Neural crest cell (in vitro differentiated cells): ENCODE measurements at regions not wholly inside any gene's neighbourhood (a gene's known extent, or its start where the extent isn't known, plus 50 kb on each side); places are given as distances from the start of the nearest gene placed in this dataset.

ENCODE experiments used
- DNase-seq: peaks from one replicate; pipeline ENCODE4 v3.0.0; 2021; ENCODE audit warnings: low read depth, mixed read lengths, low spot score
- H3K27ac Mint-ChIP-seq: one replicate; pipeline ENCODE4 v1.8.0; 2021; ENCODE audit warnings: mild to moderate bottlenecking, mixed read lengths; ENCODE audit not compliant: unreplicated experiment
- H3K27me3 Mint-ChIP-seq: 2 replicates; pipeline ENCODE4 v1.8.0; 2021; ENCODE audit warnings: low read depth, mild to moderate bottlenecking, mixed read lengths
- H3K36me3 Mint-ChIP-seq: 2 replicates; pipeline ENCODE4 v1.8.0; 2021; ENCODE audit warnings: low read depth, mild to moderate bottlenecking, mixed read lengths
- H3K4me1 Mint-ChIP-seq: 2 replicates; pipeline ENCODE4 v1.8.0; 2021; ENCODE audit warnings: mixed read lengths
- H3K4me3 Mint-ChIP-seq: one replicate; pipeline ENCODE4 v1.8.0; 2021; ENCODE audit warnings: mild to moderate bottlenecking, mixed read lengths
- H3K9me3 Mint-ChIP-seq: 2 replicates; pipeline ENCODE4 v1.8.0; 2021; ENCODE audit warnings: mixed read lengths
- CTCF ChIP-seq: fragments of 200-600 bp; sonication (generic); conservative IDR thresholded peaks from 2 replicates; pipeline ENCODE4 v1.5.0; 2021; ENCODE audit warnings: antibody characterized with exemption, mild to moderate bottlenecking

DNA sequence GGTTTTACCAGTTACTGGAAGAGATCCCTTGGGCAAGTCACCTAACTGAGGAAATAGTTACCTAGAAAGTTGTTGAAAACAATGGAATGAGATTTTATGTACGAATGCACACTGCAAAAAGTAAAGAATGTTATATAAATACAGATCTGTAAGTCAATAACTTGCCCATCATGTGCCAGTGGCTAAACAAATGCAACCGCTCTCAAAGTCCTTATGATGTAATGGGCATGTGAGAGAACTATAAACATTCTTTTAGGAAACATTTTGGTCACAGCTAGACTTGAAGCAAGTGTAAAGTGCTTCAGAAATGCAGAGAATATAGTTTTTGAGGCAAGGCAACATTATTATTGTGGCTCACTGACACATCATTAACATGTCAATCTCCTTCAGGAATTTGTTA, 1044.5 kb downstream of the TUSC7 start:
- H3K27ac Mint-ChIP-seq, result no peak overlapping the region
- H3K36me3 Mint-ChIP-seq, result no peaks in the 10 kb centered on the region
- DNase-seq, result no peak
- H3K4me1 Mint-ChIP-seq, result peaks cover 13% of the 10 kb centered on the region
- H3K4me3 Mint-ChIP-seq, result no peak overlapping the region
- no peak for TF ChIP-seq CTCF
- no peaks in the 10 kb centered on the region for H3K27me3 Mint-ChIP-seq
- H3K9me3 Mint-ChIP-seq, result peaks cover 5% of the 10 kb centered on the region

GRCh38 chr3:117754841-117755240, 1045.3 kb downstream of the TUSC7 start:
- Mint-ChIP-seq H3K4me3 (no peak overlapping the region), H3K4me1 (peaks cover 13% of the 10 kb centered on the region), H3K27ac (no peak overlapping the region), H3K36me3 (no peaks in the 10 kb centered on the region), H3K27me3 (no peaks in the 10 kb centered on the region), H3K9me3 (peaks cover 5% of the 10 kb centered on the region)
- TF ChIP-seq CTCF, result no peak
- no peak for DNase-seq

- no peak overlapping the region for H3K27ac Mint-ChIP-seq
- no peaks in the 10 kb centered on the region for H3K36me3 Mint-ChIP-seq
- peaks cover 15% of the 10 kb centered on the region for H3K4me1 Mint-ChIP-seq
- H3K4me3 Mint-ChIP-seq, result no peak overlapping the region
- H3K9me3 Mint-ChIP-seq, result peaks cover 5% of the 10 kb centered on the region
- H3K27me3 Mint-ChIP-seq, result no peaks in the 10 kb centered on the region
- DNase-seq, result no peak
- TF ChIP-seq CTCF, result no peak
Observed at GRCh38 chr3:117756563-117756962, 1047.0 kb downstream of the TUSC7 start.

GRCh38 chr3:117761703-117762620, 1052.4 kb downstream of the TUSC7 start:
- Mint-ChIP-seq H3K27ac (no peak overlapping the region), H3K9me3 (peaks cover 8% of the 10 kb centered on the region)

DNA sequence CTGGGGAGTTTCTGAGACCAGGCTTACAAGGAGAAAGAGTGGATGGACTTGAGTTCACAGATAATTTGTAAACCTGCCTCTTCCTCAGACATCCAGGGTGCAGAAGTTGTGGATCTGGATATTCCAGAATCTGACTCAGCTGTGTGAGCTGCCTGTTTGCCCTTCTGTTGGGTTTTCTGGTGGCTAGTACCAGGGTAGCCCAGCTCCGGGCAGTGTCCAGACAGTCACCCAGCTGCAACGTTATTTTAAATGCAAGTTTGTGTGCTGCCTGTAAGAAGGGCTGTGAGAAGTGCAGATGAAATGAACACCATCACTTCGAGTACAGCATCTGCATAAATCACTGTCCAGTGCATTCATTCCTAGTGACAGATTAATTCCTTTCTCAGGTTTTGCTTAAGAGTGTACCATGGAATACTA, 1053.0 kb downstream of the TUSC7 start:
- no peak for DNase-seq
- TF ChIP-seq CTCF, result no peak
- H3K36me3 Mint-ChIP-seq, result no peaks in the 10 kb centered on the region
- H3K27me3 Mint-ChIP-seq, result no peaks in the 10 kb centered on the region
- peaks cover 8% of the 10 kb centered on the region for H3K9me3 Mint-ChIP-seq
- no peak overlapping the region for H3K27ac Mint-ChIP-seq
- no peak overlapping the region for H3K4me3 Mint-ChIP-seq
- peaks cover 19% of the 10 kb centered on the region for H3K4me1 Mint-ChIP-seq

More at GRCh38 chr3:117761703-117762620, 1052.4 kb downstream of the TUSC7 start:
- Mint-ChIP-seq H3K36me3 (no peaks in the 10 kb centered on the region), H3K27me3 (no peaks in the 10 kb centered on the region), H3K4me3 (no peak overlapping the region), H3K4me1 (peaks cover 19% of the 10 kb centered on the region)
- no peak for DNase-seq
- TF ChIP-seq CTCF, result no peak
